Gastrocnemius medialis (tissue), 4 donors: ENCODE measurements at regions not wholly inside any gene's neighbourhood (a gene's known extent, or its start where the extent isn't known, plus 50 kb on each side); places are given as distances from the start of the nearest gene placed in this dataset.

Source experiments
- CTCF ChIP-seq, 5 experiments: fragments of 450-650 bp in 3 of 5; fragments of 200-600 bp in 2 of 5; sonication (generic) in 2 of 5; IDR thresholded peaks in 4 of 5; conservative IDR thresholded peaks in 1 of 5; 1 replicate in 4 of 5; 2 replicates in 1 of 5; pipeline ENCODE4 v1.5.1; 2016 to 2019; ENCODE audit warnings: antibody characterized with exemption in 5 of 5, mild to moderate bottlenecking in 3 of 5, moderate library complexity in 3 of 5
- POLR2A ChIP-seq, 2 donors: fragments of 450-650 bp; IDR thresholded peaks; one replicate each; pipeline ENCODE4 v1.6.1; 2017; ENCODE audit warnings: antibody characterized with exemption in 2 of 2, mild to moderate bottlenecking in 2 of 2, moderate library complexity in 2 of 2

DNA sequence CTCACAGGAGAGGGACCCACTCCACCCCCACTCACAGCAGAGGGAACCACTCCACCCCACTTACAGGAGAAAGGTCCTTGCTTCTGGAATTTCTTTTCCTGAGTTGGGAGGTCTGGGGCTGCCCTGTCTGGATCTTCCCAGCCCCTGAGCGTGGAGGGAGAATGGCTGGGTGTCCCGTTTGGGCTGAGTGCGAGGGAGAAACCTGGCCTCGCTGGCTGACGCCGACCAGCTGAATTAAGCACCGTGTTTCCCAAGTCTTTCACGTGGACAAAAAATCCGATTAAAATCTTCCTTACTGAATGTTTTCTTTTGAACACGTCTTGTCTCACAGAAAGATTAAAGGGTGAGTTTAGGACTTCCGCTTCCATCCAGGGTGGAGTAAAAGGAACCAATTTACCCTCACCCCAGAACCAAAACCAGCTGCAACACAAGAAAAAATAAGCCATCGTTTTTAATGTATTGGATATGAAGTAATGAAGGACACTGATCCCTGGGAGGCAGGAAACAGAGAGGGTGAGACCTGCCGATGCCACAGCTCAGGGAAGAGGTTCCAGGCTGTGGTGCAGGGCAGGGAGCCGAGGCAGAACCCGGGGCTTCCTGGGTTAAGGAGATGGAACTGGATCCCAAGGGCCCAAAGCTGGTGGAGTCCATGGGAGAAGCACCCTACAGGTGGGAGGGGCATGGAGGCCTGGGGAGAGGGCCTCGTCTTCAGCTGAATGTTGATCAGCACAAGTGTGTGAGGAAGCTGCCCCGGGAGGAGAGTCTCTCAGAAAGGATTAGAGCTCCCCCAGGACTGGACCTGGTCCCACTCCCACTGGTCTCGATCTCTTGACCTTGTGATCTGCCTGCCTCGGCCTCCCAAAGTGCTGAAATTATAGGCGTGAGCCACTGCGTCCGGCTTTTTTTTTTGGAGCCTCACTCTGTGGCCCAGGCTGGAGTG, 60.3 kb downstream of the RTP5 start:
- no peak for TF ChIP-seq CTCF (IDR thresholded peaks at IDR 0.05 in 4 of 5, conservative IDR thresholded peaks at IDR 0.05 in 1 of 5)
- no peak for TF ChIP-seq POLR2A (IDR thresholded peaks at IDR 0.05)
